Omental fat pad (tissue), 3 donors: ENCODE measurements at regions not wholly inside any gene's neighbourhood (a gene's known extent, or its start where the extent isn't known, plus 50 kb on each side); places are given as distances from the start of the nearest gene placed in this dataset. TPM values are rescaled to one million over a fixed set of nuclear protein-coding genes. Genes with fewer than 3 reads are reported as not detected.

Experiments
- ATAC-seq: fragments of 150-250 bp; one replicate; pipeline ENCODE4 v1.9.1; 2016; ENCODE audit warnings: mild to moderate bottlenecking, moderate library complexity; ENCODE audit not compliant: low FRiP score
- DNase-seq: peaks from one replicate; pipeline ENCODE4 v3.0.0-alpha.2; 2019; ENCODE audit warnings: low spot score
- CTCF ChIP-seq, 3 donors: fragments of 450-650 bp; IDR thresholded peaks; one replicate each; pipeline ENCODE4 v1.5.1; 2016 to 2017; ENCODE audit warnings: antibody characterized with exemption in 3 of 3, mild to moderate bottlenecking in 3 of 3, moderate library complexity in 2 of 3
- small RNA-seq: library from RNA; depleted of rRNA; stranded (forward); fragments of <200 nt; gene quantifications from one replicate; pipeline ENCODE3, GENCODE V24; 2016

- TF ChIP-seq CTCF (IDR thresholded peaks at IDR 0.05), result no peak
- ATAC-seq, result no peak
- DNase-seq, result no peak
These were observed 64.5 kb upstream of the SSTR1 start for GRCh38 chr14:38143170-38143569.

- no peak for DNase-seq
- TF ChIP-seq CTCF (IDR thresholded peaks at IDR 0.05), result no peak
- peak; percentile 54 for ATAC-seq
These were observed 63.8 kb upstream of the SSTR1 start for GRCh38 chr14:38143659-38144505.

- ATAC-seq, result no peak
- DNase-seq, result no peak
- TF ChIP-seq CTCF (IDR thresholded peaks at IDR 0.05), result no peak
These were observed 62.6 kb upstream of the SSTR1 start for GRCh38 chr14:38145142-38145541.

- TF ChIP-seq CTCF (IDR thresholded peaks at IDR 0.05), result no peak
- ATAC-seq, result no peak
- DNase-seq, result no peak
These were observed 57.6 kb upstream of the SSTR1 start for GRCh38 chr14:38150075-38150474.

Small RNAs in the stretch of these regions (small RNA-seq; reads per million reads assigned to genes)
- gene RF00406 (0.64 reads per million), gene RNU6-1277P (not detected)
